ENCODE measurements at regions not wholly inside any gene's neighbourhood (a gene's known extent, or its start where the extent isn't known, plus 50 kb on each side); places are given as distances from the start of the nearest gene placed in this dataset.

DNA sequence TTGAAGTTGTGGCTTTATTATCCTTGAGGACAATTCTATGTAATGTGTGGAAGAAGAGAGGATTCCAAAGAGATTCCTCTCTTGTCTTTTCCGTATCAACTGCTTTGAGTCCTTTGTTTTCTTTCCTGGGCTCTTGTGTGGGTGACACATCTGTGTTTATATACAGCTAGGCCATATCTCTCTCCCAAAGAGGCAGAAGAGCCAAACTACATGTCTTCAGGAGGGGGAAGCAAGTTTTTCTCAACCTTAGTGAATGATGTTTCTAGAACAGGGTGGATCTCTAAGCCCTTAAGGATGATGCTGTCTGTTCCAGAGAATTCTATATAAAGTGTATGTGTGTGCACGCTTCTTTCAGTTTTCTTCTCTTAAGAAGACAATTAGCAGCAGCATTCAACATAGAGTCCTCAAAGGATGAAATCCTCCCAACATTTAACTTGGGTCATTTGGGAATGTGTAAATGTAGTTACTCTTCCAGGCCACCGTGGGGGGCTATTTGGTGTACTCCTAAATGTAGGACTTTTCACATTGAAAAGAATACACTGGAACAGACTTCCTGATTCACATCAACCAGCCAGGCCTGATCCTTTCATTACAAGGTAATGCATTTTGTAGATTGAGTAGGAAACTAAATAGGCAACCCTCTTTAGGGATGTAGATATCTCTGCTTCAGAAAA lies 92.8 kb upstream of the EEF1E1 start:
- no peak for TF ChIP-seq POLR2AphosphoS5 (IDR thresholded peaks at IDR 0.05; ENCODE audit: low read depth, low read length)
- TF ChIP-seq POLR2A (IDR thresholded peaks at IDR 0.05; ENCODE audit: low read depth, low read length), result no peak
- no peak for TF ChIP-seq TAF1 (IDR thresholded peaks at IDR 0.05; ENCODE audit: borderline replicate concordance, low read depth, low read length)
